ENCODE measurements at regions not wholly inside any gene's neighbourhood (a gene's known extent, or its start where the extent isn't known, plus 50 kb on each side); places are given as distances from the start of the nearest gene placed in this dataset.
"Not testable (repeated sequence)": the region's sequence is repeated elsewhere in the genome, so short reads cannot be mapped to it uniquely, and the experiment has no call there.

GRCh38 chr16:31975826-31976419 is 102.3 kb downstream of the ZNF267 start:
- TF ChIP-seq CTCF, POLR2A (IDR thresholded peaks at IDR 0.05): not testable (repeated sequence)

All from esophagus squamous epithelium (tissue), 4 donors.